ENCODE measurements at regions not wholly inside any gene's neighbourhood (a gene's known extent, or its start where the extent isn't known, plus 50 kb on each side); places are given as distances from the start of the nearest gene placed in this dataset.

DNA sequence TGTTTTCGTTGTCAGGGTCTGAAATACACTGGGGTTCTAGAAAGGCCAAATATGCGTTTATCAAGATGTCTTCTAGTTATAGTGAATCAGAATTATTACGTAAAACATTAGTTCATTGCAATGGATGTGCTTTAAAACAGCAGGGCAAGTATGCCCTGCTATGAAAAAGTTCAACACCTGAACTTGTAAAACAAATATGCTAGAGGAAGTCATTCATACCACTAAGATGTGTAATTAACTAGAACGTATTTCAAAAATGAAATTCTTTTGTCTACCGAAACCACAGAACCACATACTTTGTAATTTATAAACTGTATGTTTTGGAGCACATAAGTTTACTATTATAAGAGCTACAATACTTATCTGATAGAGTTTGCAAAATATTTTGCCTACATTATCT lies 266.2 kb downstream of the KCTD12 start:
- DNase-seq (ENCODE audit: low spot score in 2 of 2) = no peak
- Histone ChIP-seq H3K4me3 (no peak overlapping the region), H3K9me3 (no peaks in the 10 kb centered on the region), H3K4me1 (no peaks in the 10 kb centered on the region), H3K36me3 (no peaks in the 10 kb centered on the region), H3K27me3 (no peaks in the 10 kb centered on the region), H3K27ac (no peak overlapping the region)
- no peak for TF ChIP-seq CTCF (IDR thresholded peaks at IDR 0.05)
- intact Hi-C loops (cut with DNase I) = no loop called here

DNA sequence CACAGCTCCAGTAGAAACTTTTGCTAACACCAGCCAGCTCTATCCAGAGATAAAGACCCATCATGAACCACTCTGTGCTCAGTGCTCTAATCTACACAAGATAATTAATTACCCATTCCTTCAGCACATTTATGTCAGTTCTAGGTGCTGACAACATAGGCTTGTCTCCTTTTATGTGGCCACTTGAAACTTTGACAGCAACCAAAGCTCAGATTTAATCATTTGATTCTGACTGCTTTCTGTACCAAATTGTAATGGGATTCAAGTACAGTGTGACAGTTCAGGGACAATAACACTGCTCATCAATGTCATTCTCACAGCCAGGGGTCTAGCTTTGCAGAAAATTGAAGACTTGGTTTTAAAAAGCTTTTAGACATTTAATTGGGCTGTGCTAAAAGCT lies 266.6 kb downstream of the KCTD12 start:
- no peak for TF ChIP-seq CTCF (IDR thresholded peaks at IDR 0.05)
- Histone ChIP-seq H3K4me1 (no peaks in the 10 kb centered on the region), H3K9me3 (no peaks in the 10 kb centered on the region), H3K27ac (no peak overlapping the region), H3K4me3 (no peak overlapping the region), H3K27me3 (no peaks in the 10 kb centered on the region), H3K36me3 (no peaks in the 10 kb centered on the region)
- no peak for DNase-seq (ENCODE audit: low spot score in 2 of 2)
- intact Hi-C loops (cut with DNase I) = no loop called here

DNA sequence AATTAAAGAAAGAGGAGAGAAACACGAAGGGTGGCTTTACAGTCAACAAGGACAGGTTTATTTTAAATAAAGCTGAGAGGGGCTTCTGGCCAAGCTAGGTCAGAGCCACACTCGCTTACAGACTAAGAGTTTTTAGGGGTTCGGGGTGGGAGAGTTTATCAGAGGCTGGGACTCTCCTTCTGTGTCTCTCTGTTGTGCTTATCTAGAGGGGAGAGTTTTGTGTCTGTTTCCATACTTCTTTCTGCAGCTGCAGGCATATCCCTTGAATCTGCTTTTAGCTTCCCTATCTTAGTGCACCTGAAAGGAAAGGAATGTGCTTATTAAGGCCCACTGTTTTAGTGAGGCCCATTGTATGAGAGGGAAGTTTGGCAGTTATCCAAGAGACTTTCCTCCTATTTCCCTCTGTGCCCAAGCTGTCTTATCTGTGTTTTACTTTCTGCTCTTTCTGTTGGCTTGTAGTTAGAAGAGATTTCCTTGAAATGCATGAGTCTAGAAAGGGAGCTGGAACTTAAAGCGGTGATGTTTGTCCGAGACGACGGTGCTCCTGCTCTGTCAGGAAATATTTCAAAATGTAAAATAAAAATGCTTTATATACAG lies 275.3 kb downstream of the KCTD12 start:
- H3K27ac ChIP-seq = no peak overlapping the region
- no peaks in the 10 kb centered on the region for H3K27me3 ChIP-seq
- no peaks in the 10 kb centered on the region for H3K9me3 ChIP-seq
- H3K36me3 ChIP-seq = no peaks in the 10 kb centered on the region
- intact Hi-C loops (cut with DNase I) = no loop called here
- TF ChIP-seq CTCF (IDR thresholded peaks at IDR 0.05) = no peak
- no peaks in the 10 kb centered on the region for H3K4me1 ChIP-seq
- DNase-seq (ENCODE audit: low spot score in 2 of 2) = no peak
- H3K4me3 ChIP-seq = no peak overlapping the region

GRCh38 chr13:76609643-76610042 lies 276.6 kb downstream of the KCTD12 start:
- intact Hi-C loops (cut with DNase I) = no loop called here
- DNase-seq (ENCODE audit: low spot score in 2 of 2) = no peak
- Histone ChIP-seq H3K27me3 (no peaks in the 10 kb centered on the region), H3K4me1 (no peaks in the 10 kb centered on the region), H3K9me3 (no peaks in the 10 kb centered on the region), H3K4me3 (no peak overlapping the region), H3K27ac (no peak overlapping the region), H3K36me3 (no peaks in the 10 kb centered on the region)
- no peak for TF ChIP-seq CTCF (IDR thresholded peaks at IDR 0.05)

DNA sequence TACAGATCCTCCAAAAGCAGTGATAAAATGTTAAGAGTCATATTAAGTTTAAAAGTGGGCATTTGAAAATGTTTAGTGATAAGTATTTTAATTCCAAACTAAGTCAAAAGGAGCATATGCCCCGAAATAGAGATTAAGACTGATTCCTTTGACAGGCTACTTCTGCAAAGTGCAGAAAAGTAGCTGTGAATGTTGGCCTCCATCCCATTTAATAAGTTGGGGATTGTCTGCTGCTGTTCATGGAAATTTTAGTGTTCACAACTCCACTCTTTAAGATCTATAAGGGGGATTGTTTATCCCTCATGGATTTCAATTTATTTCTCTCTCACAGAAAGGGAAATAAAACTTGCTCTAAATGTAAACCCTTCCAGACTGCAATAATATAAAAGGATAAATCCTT lies 278.3 kb downstream of the KCTD12 start:
- no peak for TF ChIP-seq CTCF (IDR thresholded peaks at IDR 0.05)
- intact Hi-C loops (cut with DNase I) = no loop called here
- no peak overlapping the region for H3K27ac ChIP-seq

DNA sequence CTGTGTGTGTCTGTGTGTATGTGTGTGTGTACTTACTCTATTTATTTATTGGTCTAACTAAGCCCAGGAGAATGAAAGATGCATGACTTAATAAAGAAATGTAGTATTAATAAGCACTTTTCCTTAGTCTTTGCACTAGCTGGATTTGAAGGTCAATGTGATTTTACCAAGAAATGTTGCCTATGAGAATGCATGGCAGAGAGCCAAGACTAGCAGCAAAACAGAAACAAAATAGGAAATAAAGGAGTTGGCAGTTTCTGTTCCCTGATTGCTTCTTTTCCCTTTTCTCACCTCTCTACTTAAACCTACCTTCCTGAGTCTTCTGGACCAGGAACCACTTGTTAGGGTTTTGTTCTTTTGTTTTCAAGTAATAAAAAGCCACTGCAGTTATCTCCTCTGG lies 286.1 kb downstream of the KCTD12 start:
- intact Hi-C loops (cut with DNase I) = no loop called here
- Histone ChIP-seq H3K27me3 (no peaks in the 10 kb centered on the region), H3K36me3 (no peaks in the 10 kb centered on the region), H3K27ac (no peak overlapping the region), H3K4me3 (no peak overlapping the region), H3K4me1 (no peaks in the 10 kb centered on the region), H3K9me3 (no peaks in the 10 kb centered on the region)
- DNase-seq (ENCODE audit: low spot score in 2 of 2) = no peak
- no peak for TF ChIP-seq CTCF (IDR thresholded peaks at IDR 0.05)

More for the DNA sequence above, 278.3 kb downstream of the KCTD12 start:
- no peaks in the 10 kb centered on the region for H3K4me1 ChIP-seq
- no peaks in the 10 kb centered on the region for H3K36me3 ChIP-seq
- no peak for DNase-seq (ENCODE audit: low spot score in 2 of 2)
- H3K27me3 ChIP-seq = no peaks in the 10 kb centered on the region
- H3K4me3 ChIP-seq = no peak overlapping the region
- H3K9me3 ChIP-seq = no peaks in the 10 kb centered on the region

Data from ascending aorta (tissue), 2 donors.